ENCODE measurements at regions not wholly inside any gene's neighbourhood (a gene's known extent, or its start where the extent isn't known, plus 50 kb on each side); places are given as distances from the start of the nearest gene placed in this dataset.

- H3K4me3 ChIP-seq (ENCODE audit: low read length) = no peak overlapping the region
- TF ChIP-seq, protein P1, sequence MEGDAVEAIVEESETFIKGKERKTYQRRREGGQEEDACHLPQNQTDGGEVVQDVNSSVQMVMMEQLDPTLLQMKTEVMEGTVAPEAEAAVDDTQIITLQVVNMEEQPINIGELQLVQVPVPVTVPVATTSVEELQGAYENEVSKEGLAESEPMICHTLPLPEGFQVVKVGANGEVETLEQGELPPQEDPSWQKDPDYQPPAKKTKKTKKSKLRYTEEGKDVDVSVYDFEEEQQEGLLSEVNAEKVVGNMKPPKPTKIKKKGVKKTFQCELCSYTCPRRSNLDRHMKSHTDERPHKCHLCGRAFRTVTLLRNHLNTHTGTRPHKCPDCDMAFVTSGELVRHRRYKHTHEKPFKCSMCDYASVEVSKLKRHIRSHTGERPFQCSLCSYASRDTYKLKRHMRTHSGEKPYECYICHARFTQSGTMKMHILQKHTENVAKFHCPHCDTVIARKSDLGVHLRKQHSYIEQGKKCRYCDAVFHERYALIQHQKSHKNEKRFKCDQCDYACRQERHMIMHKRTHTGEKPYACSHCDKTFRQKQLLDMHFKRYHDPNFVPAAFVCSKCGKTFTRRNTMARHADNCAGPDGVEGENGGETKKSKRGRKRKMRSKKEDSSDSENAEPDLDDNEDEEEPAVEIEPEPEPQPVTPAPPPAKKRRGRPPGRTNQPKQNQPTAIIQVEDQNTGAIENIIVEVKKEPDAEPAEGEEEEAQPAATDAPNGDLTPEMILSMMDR (IDR thresholded peaks at IDR 0.05; ENCODE audit: insufficient read depth, low read depth, low read length, missing control alignments) = no peak
- no peak for DNase-seq (ENCODE audit: low read depth)
These were observed 258.0 kb upstream of the ATP2B1 start for GRCh38 chr12:89966495-89967240.

GRCh38 chr12:89965993-89966392, 257.4 kb upstream of the ATP2B1 start:
- DNase-seq (ENCODE audit: low read depth) = no peak
- H3K4me3 ChIP-seq (ENCODE audit: low read length) = no peak overlapping the region
- TF ChIP-seq, protein P1 (IDR thresholded peaks at IDR 0.05; ENCODE audit: insufficient read depth, low read depth, low read length, missing control alignments) = no peak

- peak; percentile 60 for DNase-seq (ENCODE audit: low read depth)
- TF ChIP-seq, protein P1 (IDR thresholded peaks at IDR 0.05; ENCODE audit: insufficient read depth, low read depth, low read length, missing control alignments) = no peak
- no peak overlapping the region for H3K4me3 ChIP-seq (ENCODE audit: low read length)
These were observed 254.0 kb upstream of the ATP2B1 start for GRCh38 chr12:89962648-89963047.

DNA sequence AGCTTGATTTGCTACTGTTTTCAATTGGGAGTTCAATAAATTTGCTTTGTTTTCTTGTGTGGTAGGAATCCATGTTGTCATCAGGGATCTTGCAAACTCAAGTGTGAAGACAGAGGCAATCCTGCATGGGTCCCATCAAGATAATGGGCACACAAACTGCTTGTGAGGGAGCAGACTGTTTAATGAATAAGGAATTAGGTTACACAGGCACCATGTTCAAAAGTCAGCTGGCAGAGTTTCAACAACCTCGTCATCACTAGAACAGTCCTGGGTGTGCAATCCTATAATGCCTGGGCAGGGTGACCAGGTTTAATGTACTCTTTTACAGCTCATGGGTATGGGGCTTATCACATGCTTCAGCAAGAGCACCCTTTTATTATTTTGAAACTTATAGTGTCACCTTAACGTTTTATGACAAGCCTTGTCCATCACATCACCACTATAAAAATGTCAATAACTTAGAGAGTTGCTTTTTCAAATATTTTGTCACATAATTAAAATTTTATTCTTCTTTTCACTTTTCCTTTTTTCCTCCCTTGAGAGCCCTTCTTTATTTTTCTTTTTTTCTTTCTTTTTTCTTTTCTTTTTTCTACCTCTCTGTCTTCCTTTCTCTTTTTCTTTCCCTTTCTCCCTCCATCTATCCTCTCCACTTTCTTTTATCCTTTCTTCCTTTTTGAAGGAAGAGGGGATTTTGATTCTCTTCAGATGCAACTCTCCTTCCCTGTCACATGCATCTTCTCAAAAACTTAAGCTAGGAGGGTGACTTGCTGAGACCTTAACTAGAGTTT, 252.2 kb upstream of the ATP2B1 start:
- TF ChIP-seq, protein P1 (IDR thresholded peaks at IDR 0.05; ENCODE audit: insufficient read depth, low read depth, low read length, missing control alignments) = no peak
- peak; percentile 94 for DNase-seq (ENCODE audit: low read depth)
- no peak overlapping the region for H3K4me3 ChIP-seq (ENCODE audit: low read length)

GRCh38 chr12:89960011-89960507, 251.4 kb upstream of the ATP2B1 start:
- peak; percentile 95 for DNase-seq (ENCODE audit: low read depth)
- TF ChIP-seq, protein P1 (IDR thresholded peaks at IDR 0.05; ENCODE audit: insufficient read depth, low read depth, low read length, missing control alignments) = no peak
- no peak overlapping the region for H3K4me3 ChIP-seq (ENCODE audit: low read length)

GRCh38 chr12:89959179-89959578, 250.5 kb upstream of the ATP2B1 start:
- H3K4me3 ChIP-seq (ENCODE audit: low read length) = no peak overlapping the region
- TF ChIP-seq, protein P1 (IDR thresholded peaks at IDR 0.05; ENCODE audit: insufficient read depth, low read depth, low read length, missing control alignments) = no peak
- no peak for DNase-seq (ENCODE audit: low read depth)
